ENCODE measurements at regions not wholly inside any gene's neighbourhood (a gene's known extent, or its start where the extent isn't known, plus 50 kb on each side); places are given as distances from the start of the nearest gene placed in this dataset.
"Not testable (repeated sequence)": the region's sequence is repeated elsewhere in the genome, so short reads cannot be mapped to it uniquely, and the experiment has no call there.

DNA sequence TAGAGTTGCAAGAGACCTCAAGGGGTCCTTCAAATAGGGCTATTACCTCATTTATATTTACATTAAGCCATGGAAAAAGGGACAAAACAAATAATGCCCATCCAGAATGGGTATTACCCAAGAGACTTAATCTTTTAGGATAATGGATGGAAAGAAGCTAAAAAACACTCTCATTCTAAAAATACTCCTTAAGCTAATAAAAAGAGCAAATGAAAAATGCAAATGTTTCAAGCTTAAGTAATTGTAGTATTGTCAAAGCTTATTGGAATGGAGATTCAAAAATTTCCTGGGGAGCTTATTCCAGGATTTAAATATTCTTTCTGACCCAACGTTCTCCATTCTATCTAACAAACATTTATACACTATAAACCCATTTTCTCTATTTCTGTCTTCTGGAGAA lies 107.8 kb upstream of the SPIN4 start:
- no peak for DNase-seq

DNA sequence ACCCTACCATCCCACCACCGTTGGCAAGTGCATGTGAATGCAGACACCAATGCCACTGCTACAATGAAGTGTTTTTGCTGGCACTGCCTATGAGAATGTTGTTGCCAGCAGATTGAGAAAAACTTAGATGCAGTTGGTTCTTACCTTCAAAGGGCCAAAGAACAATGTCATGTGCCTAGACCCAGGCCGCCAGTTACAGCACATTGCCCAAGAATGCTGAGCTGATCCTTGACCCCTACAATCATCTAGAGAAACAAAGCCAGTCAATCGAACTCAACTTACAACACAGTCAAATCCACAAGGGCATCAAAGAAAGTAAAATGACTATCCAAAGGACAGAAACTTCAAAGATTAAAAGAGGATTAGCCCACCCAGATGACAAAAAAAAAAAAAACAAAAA lies 102.4 kb upstream of the SPIN4 start:
- no peak for DNase-seq

DNA sequence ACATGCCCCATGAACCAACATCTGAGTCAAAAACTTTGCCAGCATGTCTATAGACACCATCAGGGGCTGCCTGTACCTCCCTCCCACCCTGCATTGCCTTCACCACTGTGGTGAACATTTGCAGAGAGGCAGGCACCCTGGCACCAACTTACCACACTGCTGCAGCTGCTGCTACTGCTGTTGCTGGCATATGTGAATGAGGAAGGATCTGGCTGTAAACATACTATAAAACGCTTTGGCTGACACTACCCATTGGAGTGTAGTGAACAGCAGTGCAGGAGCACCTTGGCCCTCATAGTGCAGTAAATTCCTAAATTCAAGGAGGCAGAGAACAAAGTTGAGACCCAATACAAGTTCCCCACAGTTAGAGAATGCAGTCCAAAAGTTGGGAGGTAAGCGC lies 90.6 kb upstream of the SPIN4 start:
- no peak for DNase-seq

DNA sequence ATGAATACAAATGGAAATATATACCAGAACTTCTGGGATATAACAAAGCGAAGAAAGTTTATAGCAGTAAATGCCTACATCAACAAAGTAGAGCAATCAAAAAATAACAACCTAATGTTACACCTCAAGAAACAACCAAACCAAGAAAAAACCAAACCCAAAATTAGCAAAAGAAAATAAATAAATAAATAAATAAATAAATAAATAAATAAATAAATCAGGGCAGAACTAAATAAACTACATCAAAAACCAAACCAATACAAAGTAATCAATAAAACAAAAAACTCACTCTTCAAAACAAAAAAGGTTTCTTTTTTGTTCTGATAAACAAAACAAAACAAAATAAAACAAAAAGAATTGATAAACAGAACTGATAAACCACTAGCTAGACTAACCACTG lies 88.4 kb upstream of the SPIN4 start:
- DNase-seq, result no peak

DNA sequence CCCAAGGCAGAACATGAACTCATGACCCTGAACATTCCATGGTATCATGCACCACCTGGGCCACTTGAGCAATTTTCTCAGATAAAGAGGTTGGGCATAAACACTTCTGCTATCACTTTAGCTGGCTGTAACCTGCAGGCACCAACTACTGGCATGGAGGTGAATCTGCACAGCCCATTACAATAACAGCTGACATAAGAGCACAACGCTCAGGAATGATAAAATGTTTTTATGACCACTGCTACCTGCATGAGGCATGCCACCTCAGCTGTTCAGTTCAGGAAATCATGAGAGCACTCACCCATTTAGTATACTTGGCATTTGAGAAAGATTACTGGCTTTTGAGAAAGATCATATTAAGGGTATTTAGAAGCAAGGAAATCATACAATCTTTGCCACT lies 85.7 kb upstream of the SPIN4 start:
- DNase-seq, result no peak

DNA sequence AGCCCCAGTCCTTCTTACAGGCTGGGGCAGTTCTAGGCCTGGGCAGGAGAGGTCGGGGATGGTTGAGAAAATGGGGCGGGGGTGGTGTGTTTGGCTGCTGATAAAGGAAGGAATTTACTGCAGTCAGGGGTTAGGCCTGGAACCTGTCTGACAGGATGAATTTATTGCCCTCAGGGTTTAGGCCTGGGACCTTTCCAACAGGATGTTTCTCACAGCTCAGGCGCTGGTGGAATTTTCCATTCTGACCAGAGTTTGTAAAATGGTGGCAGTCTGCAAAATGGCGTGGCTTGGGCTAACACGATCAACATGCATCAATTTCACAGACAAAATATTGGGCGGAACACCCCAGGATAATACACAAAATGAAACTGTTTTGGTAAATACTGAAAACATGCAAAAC lies 83.5 kb upstream of the SPIN4 start:
- DNase-seq, result no peak

DNA sequence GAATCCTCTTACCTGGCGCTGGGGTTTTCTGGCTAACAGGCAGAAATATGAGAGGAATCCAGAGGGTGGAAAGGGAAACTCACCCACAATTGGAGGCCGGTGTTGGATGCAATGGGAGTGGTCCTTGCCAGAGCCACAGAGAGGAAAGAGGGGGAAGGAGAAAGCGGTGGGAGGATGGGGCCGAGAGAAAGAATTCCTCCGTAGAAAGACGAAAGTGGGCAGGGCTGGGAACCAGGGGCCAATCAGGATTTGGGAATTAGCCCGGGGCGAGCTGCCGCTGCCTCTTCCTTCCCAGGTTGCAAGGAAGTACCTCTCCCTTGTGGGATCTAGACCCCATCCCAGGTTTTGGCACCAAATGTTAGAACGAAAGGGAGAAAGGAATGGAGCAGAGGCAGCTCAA lies 83.1 kb upstream of the SPIN4 start:
- DNase-seq, result no peak

DNA sequence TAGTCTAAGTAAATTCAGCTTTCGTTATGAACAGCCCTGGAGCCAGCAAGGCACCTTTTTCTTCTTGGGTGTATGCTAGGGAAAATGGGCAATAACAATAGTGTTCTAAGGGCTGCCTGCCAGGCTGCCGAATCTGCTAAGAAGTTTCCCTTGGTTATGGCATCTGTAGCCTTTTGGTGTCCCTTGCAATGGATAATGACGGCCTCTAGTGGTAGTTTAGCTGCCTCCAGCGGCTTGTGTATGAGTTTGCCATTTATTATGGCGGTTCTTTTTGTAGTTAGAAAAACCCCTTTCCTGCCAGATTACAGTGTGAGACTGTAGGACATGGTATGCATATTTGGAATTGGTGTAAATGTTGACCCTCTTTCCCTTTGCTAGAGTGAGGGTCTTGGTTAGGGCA lies 78.9 kb upstream of the SPIN4 start:
- DNase-seq, result no peak

DNA sequence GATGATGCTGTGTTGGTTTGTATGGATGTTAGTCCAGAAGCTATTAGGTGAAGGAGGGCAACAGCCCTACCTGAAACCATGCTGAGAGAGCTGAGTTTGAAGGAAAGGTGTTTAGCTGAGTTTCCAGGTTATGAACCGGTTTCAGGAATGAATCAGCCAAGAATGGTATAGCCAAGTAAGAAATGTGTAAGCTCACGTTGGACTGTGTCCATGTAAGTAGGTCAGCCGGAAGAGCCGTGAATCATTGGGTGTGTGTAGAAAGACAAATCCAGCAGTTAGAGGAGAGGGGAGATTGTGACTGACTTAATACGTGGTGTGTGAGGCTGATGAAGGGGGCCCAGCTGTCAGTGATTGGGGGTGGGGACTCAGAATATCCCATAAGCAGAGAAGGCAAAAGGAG lies 77.2 kb upstream of the SPIN4 start:
- DNase-seq, result no peak

DNA sequence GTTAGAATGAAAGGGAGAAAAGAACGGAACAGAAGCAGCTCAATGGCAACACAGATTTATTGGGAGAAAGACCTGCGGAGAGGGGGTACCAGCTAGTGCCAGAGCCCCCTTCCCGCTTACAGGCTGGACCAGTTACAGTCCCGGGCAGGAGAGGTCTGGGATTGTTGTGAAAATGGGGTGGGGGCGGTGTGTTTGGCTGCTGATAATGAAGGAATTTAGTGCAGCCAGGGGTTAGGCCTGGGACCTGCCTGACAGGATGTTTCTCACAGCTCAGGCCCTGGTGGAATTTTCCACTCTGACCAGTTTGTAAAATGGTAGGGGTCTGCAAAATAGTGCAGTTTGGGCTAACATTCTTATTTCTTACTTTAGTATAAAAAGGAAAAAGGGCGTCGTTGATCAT lies 75.4 kb upstream of the SPIN4 start:
- no peak for DNase-seq

DNA sequence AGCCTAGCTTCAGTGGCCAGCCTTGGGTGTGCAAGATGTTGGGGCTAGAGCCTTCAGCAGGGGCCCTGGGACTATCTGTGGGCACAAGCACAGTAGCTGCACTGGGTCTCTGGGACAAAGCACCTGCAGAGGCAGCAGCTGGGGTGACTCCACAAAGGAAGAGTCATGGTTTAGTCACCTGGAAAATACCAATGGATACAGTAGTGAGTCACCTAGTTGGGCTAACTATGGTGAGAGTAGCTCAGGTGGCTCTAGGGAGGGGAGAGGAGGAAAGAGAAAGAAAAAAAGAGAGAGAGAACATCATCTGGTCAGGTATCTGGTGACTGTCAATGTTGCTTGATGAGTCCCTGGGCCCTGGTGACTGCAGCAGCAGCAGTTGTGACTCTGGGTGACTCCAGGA lies 72.9 kb upstream of the SPIN4 start:
- DNase-seq, result no peak

DNA sequence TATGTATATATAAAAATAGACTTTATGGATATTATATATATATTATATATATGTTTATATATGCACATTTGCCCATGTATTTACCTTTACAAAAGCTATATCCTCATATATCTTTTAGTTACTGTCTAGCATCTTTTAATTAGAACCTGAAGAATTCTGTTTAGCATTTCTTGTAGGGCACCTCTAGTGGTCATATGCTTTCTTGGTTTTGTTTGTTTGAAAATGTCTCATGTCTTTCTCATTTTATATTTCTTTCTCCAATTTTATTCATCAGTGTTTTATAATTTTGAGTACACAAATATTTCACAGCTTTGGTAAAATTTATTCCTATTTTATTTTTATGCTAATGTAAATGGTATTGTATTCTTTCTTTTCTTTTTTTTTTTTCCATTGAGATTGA lies 70.3 kb upstream of the SPIN4 start:
- no peak for DNase-seq

DNA sequence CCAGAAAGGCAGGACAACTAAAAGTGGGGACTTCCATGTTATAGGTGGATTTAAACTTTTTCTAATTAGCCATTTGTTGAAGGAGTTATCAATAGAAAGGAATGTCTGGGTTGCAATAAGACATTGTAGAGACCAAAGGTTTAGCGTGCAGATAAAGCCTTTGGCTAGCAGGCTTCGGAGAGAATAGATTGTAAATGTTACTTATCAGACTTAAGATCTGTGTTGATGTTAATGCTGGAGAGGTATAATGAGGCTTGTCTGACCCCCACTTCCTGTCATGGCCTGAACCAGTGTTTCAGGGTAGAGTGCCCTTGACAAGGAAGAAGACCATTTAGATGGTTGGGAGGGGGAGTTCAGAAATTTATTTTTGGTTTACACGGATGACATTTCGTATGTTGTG lies 67.1 kb upstream of the SPIN4 start:
- no peak for DNase-seq

DNA sequence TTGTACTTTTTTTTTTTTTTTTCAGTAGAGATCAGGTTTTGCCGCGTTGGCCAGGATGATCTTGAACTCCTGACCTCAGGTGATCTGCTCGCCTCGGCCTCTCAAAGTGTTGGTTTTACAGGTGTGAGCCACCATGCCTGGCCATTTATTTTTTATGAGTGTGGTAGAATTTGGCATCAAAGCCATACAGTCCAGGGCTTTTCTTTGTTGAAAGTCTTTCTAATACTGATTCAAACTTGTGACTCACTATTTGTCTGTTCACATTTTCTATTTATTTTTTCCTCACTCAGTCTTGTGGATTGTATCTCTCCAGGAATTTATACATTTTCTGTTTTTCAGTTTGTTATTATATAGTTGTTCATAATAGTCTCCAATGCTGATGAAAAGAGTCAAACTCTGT lies 66.5 kb upstream of the SPIN4 start:
- no peak for DNase-seq

DNA sequence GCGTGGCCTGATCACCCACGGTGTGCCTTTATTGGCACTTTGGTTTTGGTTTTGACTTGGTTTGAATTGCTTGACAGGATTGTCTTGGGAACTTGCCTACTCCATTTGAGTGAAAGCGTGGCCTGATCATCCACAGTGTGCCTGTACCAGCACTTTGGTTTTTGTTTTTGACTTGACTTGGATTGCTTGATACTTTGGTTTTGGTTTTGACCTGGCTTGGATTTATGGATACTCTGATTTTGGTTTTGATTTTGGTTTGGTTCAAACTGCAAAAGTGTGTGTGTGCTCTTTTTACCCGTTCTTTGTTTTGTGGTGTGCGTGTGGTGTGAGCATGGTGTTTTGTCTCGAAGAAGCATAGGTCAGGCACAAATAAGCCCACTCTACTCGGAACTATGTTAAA lies 58.8 kb upstream of the SPIN4 start:
- not testable (repeated sequence) for DNase-seq

DNA sequence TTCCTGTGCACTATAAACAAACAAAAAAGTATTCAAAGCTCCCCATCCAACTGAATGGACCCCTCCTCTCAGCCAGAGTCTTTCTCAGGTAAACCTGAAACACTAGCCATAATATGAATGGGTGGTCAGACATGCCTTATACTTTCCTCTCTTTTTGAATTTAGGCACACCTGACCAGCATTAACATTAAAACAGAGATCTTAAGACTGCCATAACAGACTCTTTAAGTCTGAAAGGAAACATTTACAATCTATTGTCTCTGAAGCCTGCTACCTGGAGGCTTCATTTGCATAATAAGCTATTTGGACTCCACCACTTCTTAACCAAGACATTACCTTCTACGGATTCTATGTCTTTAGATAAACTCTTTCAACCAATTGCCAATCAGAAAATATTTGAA lies 56.9 kb upstream of the SPIN4 start:
- no peak for DNase-seq

DNA sequence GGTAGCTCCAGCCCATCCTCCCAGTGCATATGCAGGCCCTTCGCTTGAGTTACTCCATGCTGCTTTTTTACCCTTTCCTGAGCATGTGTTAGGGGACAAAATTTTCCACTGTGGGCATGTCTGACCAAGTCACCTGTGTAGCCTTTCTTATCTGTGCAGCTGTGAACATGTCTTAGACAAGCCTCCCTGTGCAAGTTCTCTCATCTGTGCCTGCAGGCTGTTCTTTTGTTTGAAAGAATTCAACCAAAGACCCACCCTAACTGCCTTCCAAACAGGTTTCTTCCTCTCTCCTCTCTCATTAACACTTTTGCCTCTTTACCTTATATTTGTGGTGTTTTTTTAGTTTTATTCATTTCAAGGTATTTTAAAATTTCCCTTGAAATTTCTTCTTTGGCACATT lies 53.2 kb upstream of the SPIN4 start:
- DNase-seq, result no peak

DNA sequence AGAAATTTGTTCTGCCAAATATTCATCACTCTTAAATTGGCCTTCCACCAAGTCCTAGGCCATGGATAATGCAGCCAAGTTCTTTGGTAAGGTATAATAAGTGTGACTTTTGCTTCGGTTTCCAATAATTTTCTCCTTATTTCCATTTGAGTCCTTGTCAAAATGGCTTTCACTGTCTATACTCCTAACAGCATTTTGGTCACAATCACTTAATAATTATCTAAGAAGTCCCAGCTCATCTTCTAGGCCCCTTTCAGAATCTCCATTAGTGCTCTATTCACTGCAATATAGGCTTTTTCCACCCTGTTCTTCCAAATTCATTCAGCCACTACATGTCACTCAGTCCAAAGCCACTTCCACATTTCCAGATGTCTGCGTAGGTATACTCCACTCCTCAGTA lies 51.0 kb upstream of the SPIN4 start:
- no peak for DNase-seq
